ENCODE measurements at regions not wholly inside any gene's neighbourhood (a gene's known extent, or its start where the extent isn't known, plus 50 kb on each side); places are given as distances from the start of the nearest gene placed in this dataset.

GRCh38 chr6:6461138-6461537 is 127.4 kb upstream of the LY86 start:
- TF ChIP-seq, protein P1, sequence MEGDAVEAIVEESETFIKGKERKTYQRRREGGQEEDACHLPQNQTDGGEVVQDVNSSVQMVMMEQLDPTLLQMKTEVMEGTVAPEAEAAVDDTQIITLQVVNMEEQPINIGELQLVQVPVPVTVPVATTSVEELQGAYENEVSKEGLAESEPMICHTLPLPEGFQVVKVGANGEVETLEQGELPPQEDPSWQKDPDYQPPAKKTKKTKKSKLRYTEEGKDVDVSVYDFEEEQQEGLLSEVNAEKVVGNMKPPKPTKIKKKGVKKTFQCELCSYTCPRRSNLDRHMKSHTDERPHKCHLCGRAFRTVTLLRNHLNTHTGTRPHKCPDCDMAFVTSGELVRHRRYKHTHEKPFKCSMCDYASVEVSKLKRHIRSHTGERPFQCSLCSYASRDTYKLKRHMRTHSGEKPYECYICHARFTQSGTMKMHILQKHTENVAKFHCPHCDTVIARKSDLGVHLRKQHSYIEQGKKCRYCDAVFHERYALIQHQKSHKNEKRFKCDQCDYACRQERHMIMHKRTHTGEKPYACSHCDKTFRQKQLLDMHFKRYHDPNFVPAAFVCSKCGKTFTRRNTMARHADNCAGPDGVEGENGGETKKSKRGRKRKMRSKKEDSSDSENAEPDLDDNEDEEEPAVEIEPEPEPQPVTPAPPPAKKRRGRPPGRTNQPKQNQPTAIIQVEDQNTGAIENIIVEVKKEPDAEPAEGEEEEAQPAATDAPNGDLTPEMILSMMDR (IDR thresholded peaks at IDR 0.05), result no peak
- Mint-ChIP-seq H3K4me1 (ENCODE audit: low read depth) (no peaks in the 10 kb centered on the region), H3K36me3 (ENCODE audit: low read depth) (peaks cover 5% of the 10 kb centered on the region; the same call in 1 of the 2 replicates), H3K4me3 (no peak overlapping the region), H3K27me3 (ENCODE audit: insufficient read depth) (no peaks in the 10 kb centered on the region), H3K27ac (no peak overlapping the region), H3K9me3 (peaks cover 67% of the 10 kb centered on the region)
- DNase-seq, result no peak

DNA sequence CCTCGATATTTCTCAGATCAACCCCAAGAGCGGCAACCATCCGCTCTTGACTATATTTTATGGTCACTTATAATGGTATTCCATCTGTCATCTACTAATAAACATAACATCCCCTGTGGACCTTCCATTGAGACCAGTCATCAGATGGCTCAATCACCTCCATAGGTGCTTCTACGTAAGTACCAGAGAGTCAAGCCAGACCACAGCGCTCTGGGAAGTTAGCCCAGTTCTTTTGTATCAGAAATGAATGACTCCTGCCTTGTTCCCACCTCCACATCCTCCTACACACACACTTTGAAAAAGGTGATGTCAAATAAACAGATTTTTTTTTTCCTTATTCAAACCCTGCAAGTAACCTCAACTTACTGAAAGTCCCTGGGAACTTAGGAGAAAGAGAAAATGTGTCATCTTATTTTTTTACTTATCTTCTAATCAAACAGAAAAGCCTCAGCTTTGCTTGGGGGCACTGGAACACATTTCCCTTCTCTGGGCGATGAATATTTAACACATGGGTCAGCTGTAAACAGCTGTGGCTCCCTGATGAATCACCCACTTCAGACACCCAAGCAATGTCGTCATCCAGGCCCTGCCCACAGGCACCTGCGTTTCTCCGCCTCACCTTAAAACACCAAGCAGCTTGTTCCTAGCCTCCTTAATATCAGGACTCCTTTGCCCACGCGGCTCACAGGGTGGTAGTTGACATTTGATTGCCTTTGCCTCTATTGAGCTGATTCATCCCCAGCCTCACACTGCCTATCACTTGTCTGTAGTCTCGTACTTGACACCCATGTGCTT is 121.4 kb upstream of the LY86 start:
- Mint-ChIP-seq H3K36me3 (ENCODE audit: low read depth) (peaks cover 5% of the 10 kb centered on the region; the same call in 1 of the 2 replicates), H3K27me3 (ENCODE audit: insufficient read depth) (no peaks in the 10 kb centered on the region), H3K4me1 (ENCODE audit: low read depth) (no peaks in the 10 kb centered on the region), H3K9me3 (peaks cover 72% of the 10 kb centered on the region), H3K4me3 (no peak overlapping the region), H3K27ac (no peak overlapping the region)
- TF ChIP-seq, protein P1 (IDR thresholded peaks at IDR 0.05), result no peak
- DNase-seq, result no peak

DNA sequence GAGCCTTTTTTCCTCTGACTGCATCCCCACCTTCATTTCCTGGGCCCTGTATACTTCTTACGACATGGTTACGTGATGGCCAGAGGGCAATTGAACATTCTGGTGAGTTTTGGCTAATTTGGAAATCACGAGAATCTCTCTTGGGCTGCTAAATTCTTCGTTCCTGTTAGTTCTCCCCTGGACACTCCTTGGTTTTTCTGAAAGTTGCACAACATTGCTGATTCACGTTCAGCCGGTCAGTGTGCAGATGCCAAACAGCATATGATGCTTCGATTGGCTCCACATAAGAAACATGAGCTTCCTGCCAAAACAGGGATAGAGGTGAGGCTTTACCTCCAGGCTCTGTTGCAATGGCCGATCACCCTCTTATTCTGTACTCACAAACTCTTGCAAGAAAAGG is 119.4 kb upstream of the LY86 start:
- DNase-seq, result no peak
- TF ChIP-seq, protein P1 (IDR thresholded peaks at IDR 0.05), result no peak

DNA sequence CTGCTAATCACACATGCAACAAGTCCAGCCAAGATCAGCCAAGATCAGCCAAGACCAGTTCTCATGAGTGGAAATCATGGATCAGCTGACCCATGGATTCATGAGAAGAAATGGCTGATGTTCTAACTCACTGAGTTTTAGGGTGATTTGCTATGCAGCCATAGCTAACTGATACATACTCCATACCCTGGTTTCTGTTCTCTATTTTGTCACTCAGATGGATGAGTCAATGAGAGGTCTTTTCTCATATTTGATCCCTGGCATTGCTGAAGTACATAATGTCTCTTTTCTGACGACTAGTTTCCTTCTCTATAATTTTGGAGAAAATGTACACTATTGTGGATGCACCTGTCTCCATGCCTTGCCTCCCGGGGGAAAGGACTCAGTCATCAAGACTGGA is 118.4 kb upstream of the LY86 start:
- H3K4me1 Mint-ChIP-seq (ENCODE audit: low read depth), result no peaks in the 10 kb centered on the region
- DNase-seq, result no peak
- H3K27me3 Mint-ChIP-seq (ENCODE audit: insufficient read depth), result peaks cover 3% of the 10 kb centered on the region; the same call in 1 of the 2 replicates
- TF ChIP-seq, protein P1 (IDR thresholded peaks at IDR 0.05), result no peak
- peaks cover 5% of the 10 kb centered on the region; the same call in 1 of the 2 replicates for H3K36me3 Mint-ChIP-seq (ENCODE audit: low read depth)
- peaks cover 54% of the 10 kb centered on the region for H3K9me3 Mint-ChIP-seq
- no peak overlapping the region for H3K27ac Mint-ChIP-seq
- H3K4me3 Mint-ChIP-seq, result no peak overlapping the region

More for the DNA sequence above, 119.4 kb upstream of the LY86 start:
- no peaks in the 10 kb centered on the region for H3K4me1 Mint-ChIP-seq (ENCODE audit: low read depth)
- H3K4me3 Mint-ChIP-seq, result no peak overlapping the region
- H3K36me3 Mint-ChIP-seq (ENCODE audit: low read depth), result peaks cover 5% of the 10 kb centered on the region; the same call in 1 of the 2 replicates
- no peak overlapping the region for H3K27ac Mint-ChIP-seq
- no peaks in the 10 kb centered on the region for H3K27me3 Mint-ChIP-seq (ENCODE audit: insufficient read depth)
- peaks cover 64% of the 10 kb centered on the region for H3K9me3 Mint-ChIP-seq

DNA sequence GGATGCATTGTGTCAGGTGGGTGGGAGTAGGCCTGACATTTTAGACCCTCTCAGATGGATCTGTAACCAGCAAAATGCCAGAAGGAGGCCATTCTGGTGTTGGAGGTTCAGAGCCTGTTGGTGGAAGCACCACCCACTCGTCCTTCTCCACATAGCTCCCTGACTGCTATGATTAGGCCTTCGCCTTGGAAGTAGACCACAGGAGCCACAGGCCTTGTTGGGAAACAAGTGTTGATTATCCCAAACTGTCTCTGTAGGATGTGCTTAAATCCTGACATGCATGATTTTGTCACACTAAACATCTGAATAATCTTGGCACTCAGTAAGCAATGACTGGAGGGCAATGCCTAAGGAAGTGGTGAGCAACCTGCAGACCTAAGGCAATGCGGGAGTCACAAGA is 117.2 kb upstream of the LY86 start:
- TF ChIP-seq, protein P1 (IDR thresholded peaks at IDR 0.05), result no peak
- H3K27me3 Mint-ChIP-seq (ENCODE audit: insufficient read depth), result peaks cover 3% of the 10 kb centered on the region; the same call in 1 of the 2 replicates

More for the DNA sequence above, 117.2 kb upstream of the LY86 start:
- no peak overlapping the region for H3K27ac Mint-ChIP-seq
- H3K36me3 Mint-ChIP-seq (ENCODE audit: low read depth), result peaks cover 5% of the 10 kb centered on the region; the same call in 1 of the 2 replicates
- H3K4me1 Mint-ChIP-seq (ENCODE audit: low read depth), result no peaks in the 10 kb centered on the region
- H3K9me3 Mint-ChIP-seq, result peaks cover 54% of the 10 kb centered on the region
- H3K4me3 Mint-ChIP-seq, result no peak overlapping the region
- DNase-seq, result no peak

Data from HFFc6 (cell line).